ENCODE measurements at regions not wholly inside any gene's neighbourhood (a gene's known extent, or its start where the extent isn't known, plus 50 kb on each side); places are given as distances from the start of the nearest gene placed in this dataset.

DNA sequence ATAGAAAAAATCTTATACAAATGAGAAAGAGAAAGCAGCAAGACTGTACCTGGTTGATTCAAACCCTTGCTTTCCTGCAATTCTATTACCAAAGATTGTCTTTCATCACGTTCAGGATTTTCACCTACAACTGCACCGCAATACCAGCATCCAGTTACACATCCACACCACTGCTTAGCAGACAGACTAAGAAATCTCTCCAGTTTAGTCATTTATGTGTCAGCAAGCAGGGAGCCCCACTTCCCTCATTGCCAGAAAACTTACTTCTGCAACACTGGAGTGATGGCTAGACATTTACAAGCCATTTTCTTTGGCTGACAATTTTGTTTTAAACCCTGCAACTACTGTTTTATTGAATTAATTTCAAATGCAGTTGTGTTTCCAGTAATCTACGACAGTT, 359.6 kb upstream of the MEOX2 start:
- TF ChIP-seq, protein P1, sequence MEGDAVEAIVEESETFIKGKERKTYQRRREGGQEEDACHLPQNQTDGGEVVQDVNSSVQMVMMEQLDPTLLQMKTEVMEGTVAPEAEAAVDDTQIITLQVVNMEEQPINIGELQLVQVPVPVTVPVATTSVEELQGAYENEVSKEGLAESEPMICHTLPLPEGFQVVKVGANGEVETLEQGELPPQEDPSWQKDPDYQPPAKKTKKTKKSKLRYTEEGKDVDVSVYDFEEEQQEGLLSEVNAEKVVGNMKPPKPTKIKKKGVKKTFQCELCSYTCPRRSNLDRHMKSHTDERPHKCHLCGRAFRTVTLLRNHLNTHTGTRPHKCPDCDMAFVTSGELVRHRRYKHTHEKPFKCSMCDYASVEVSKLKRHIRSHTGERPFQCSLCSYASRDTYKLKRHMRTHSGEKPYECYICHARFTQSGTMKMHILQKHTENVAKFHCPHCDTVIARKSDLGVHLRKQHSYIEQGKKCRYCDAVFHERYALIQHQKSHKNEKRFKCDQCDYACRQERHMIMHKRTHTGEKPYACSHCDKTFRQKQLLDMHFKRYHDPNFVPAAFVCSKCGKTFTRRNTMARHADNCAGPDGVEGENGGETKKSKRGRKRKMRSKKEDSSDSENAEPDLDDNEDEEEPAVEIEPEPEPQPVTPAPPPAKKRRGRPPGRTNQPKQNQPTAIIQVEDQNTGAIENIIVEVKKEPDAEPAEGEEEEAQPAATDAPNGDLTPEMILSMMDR (IDR thresholded peaks at IDR 0.05; ENCODE audit: low read depth, low read length, missing control alignments): no peak
- no peak for DNase-seq (ENCODE audit: extremely low read depth, low read depth)
- H3K4me3 ChIP-seq (replicated peaks; ENCODE audit: low read depth, low read length): no peak overlapping the region

DNA sequence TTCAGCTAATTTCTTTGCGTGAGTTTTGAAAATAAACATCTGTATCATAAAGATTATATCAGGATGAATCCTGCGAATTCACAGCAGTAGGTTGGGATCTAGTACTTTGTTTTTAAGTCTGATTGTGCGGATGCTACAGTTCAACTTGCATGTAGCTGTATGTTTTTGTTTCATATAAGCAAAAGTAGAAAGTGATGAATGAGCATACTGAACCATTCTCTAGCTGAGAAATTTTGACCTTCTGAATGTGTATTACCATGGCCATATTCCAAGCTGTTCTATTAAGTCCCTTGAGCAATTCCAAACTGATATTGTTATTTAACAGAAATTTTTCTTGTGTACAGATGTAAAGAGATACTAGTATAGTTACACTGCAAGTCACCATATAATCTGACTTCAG, 358.8 kb upstream of the MEOX2 start:
- H3K4me3 ChIP-seq (replicated peaks; ENCODE audit: low read depth, low read length): no peak overlapping the region
- TF ChIP-seq, protein P1 (IDR thresholded peaks at IDR 0.05; ENCODE audit: low read depth, low read length, missing control alignments): no peak
- no peak for DNase-seq (ENCODE audit: extremely low read depth, low read depth)

DNA sequence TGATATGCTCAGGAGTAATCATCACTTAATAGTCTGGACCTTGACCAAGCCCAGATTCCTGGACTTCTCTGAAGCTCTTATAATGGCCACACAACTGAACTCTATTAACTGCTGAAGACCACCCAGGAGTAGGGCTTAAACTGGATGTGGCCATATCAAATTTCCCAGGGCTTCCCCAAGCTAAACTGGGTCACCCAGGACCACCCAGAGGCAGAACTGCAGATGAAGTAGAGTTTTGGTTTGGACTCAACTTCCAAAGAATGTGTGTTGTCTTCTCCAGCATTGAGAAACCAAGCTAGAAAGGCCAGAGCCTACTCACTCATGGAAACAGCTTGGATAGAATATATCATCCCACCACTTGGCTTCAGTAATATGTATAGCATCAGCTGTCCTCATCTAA, 358.2 kb upstream of the MEOX2 start:
- H3K4me3 ChIP-seq (replicated peaks; ENCODE audit: low read depth, low read length): no peak overlapping the region
- TF ChIP-seq, protein P1 (IDR thresholded peaks at IDR 0.05; ENCODE audit: low read depth, low read length, missing control alignments): no peak
- no peak for DNase-seq (ENCODE audit: extremely low read depth, low read depth)

DNA sequence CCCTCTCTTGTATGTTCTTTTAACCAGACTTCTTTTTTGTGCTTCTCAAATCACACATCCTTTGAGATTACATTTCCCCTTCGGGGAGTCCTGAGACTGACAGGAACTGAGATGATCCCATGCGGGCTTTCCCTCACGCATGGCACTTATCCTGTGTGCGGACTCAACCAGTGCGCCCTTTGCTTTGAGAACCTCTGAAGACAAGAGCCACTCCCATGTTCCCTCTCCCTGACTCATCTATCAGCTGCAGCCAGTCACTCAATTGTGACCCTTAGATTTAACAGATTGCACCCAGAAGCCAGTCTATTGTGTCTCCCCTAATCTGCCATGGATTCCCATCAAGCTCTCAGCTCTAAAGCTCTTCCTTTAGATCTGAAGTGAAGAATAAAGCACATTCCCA, 353.9 kb upstream of the MEOX2 start:
- TF ChIP-seq, protein P1 (IDR thresholded peaks at IDR 0.05; ENCODE audit: low read depth, low read length, missing control alignments): no peak
- DNase-seq (ENCODE audit: extremely low read depth, low read depth): no peak
- no peak overlapping the region for H3K4me3 ChIP-seq (replicated peaks; ENCODE audit: low read depth, low read length)

DNA sequence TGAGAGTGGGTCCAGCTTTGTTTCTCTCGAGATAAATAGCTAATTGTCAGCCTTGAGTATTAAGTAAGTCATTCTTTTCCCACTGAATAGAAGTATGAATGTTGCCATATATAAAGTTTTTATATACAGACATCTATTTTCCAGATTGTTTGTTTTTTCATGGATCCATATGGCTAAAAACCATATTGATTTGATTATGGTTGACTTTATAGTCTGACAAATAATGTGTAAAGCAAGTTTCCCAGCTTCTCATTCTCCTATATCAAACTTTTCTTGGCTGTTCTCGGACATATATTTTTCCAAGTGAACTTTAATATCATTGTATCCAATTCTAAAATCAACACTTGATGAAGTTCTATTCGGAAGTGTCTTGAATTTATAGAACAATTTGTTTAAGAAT, 352.4 kb upstream of the MEOX2 start:
- H3K4me3 ChIP-seq (replicated peaks; ENCODE audit: low read depth, low read length): no peak overlapping the region
- DNase-seq (ENCODE audit: extremely low read depth, low read depth): no peak
- TF ChIP-seq, protein P1 (IDR thresholded peaks at IDR 0.05; ENCODE audit: low read depth, low read length, missing control alignments): no peak

DNA sequence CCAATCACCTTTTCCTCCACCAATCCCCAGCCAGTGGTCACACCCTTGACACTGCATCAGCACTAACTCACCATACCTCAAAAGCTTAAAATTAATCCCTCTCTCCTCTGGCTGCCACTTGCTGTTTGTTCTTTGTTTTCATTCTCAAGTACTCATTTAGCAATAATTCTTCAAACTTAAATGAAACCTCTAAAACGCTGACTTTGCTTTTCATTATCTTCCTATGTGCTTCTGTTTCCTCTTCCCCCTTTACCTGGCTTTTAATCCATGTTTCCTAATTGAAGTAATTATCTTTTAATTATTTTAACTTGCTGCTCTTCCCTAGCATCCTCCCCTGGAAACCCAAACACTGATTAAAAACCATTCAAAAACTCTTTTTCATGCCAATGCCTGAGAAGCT, 348.9 kb upstream of the MEOX2 start:
- no peak overlapping the region for H3K4me3 ChIP-seq (replicated peaks; ENCODE audit: low read depth, low read length)
- DNase-seq (ENCODE audit: extremely low read depth, low read depth): no peak
- TF ChIP-seq, protein P1 (IDR thresholded peaks at IDR 0.05; ENCODE audit: low read depth, low read length, missing control alignments): no peak

DNA sequence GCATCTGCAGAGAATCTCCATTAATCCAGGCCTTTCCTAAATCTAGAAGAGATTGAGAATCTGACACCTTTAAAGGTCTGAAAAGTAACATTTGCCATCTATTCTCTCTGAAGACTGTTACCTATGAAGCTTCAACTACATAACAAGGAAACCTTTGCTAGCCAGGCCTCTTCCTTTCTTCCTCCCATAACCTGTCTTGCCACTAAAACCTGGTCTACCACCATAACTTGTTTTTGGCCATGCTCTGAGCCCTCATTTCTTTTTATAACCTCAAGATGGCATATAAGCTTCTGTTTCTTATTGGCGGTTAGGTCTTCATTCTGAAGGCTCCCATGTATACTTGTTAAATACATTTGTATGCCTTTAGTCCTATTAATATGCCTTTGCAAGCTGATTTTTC, 348.4 kb upstream of the MEOX2 start:
- DNase-seq (ENCODE audit: extremely low read depth, low read depth): no peak
- no peak overlapping the region for H3K4me3 ChIP-seq (replicated peaks; ENCODE audit: low read depth, low read length)
- TF ChIP-seq, protein P1 (IDR thresholded peaks at IDR 0.05; ENCODE audit: low read depth, low read length, missing control alignments): no peak

Data from HFF-Myc (cell line).